Activated T-cell treated with anti-CD3 and anti-CD28 coated beads for 48 hours (primary cell): ENCODE measurements at regions not wholly inside any gene's neighbourhood (a gene's known extent, or its start where the extent isn't known, plus 50 kb on each side); places are given as distances from the start of the nearest gene placed in this dataset.

Source experiments
- DNase-seq: peaks from one replicate; pipeline ENCODE4 v3.0.0-alpha.2; 2020; ENCODE audit warnings: low read depth

- no peak for DNase-seq
Observed at GRCh38 chr10:128859738-128860386, 607.2 kb upstream of the MGMT start.

DNA sequence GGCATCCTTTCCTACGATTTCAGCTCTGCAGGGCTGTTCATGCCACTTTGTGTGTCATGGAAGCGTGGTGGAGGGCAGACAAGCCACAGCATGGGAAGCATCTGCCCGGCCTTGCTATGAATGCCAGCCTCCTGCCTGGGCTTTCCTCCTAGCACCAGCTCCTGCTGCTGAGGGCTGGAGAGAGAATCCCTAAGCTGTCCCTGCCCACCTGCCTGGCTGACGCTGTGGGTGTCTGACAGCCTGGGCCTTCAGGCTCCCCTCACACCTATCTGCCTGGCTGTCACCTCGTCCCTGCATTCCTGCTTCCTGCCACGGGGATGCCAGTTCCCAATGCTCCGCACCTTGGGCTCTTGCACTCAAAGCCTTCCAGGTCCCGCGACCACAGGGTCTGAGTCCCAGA lies 606.5 kb upstream of the MGMT start:
- no peak for DNase-seq

DNA sequence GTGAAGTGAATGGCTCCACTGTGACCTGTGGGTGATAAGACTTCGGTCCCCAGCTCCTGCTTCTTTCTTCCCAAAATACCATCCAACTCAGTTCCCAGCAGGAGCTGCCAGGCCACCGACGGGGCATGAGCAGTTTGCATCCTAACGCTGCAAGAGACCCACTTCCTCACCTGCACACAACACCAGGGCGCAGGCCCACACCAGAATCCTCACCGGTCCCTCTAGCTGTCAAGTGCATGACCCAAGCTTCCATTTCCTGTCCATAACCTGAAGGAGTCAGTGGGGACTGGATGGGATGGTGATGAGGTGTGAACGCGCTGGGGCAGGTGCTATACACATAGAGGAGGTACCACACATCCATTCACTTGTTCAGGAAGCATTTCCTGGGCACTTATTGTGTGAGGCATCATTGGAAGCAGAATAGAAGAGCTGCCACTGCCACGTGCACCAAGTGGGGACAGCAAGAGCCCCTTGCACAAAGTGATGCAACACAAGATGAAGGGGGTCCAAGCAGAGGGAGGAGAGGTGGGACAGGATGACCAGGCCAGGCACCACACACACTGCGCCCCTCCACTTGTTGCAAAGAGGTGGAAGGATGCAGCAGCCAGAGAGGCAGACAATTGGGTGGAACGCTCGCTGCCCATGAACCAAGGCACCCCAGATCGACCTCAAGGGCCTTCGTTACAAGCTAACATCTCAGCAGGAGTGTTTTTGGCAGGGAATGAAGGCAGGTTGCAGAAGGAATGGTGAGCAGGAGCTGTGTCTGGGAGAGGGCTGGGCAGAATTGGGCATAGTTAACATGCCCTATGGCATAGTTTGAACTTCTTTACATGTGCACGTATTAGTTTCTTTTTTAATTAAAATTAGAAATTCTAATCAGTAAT lies 605.8 kb upstream of the MGMT start:
- DNase-seq, result no peak

- no peak for DNase-seq
Observed at GRCh38 chr10:128863411-128863810, 603.6 kb upstream of the MGMT start.

DNA sequence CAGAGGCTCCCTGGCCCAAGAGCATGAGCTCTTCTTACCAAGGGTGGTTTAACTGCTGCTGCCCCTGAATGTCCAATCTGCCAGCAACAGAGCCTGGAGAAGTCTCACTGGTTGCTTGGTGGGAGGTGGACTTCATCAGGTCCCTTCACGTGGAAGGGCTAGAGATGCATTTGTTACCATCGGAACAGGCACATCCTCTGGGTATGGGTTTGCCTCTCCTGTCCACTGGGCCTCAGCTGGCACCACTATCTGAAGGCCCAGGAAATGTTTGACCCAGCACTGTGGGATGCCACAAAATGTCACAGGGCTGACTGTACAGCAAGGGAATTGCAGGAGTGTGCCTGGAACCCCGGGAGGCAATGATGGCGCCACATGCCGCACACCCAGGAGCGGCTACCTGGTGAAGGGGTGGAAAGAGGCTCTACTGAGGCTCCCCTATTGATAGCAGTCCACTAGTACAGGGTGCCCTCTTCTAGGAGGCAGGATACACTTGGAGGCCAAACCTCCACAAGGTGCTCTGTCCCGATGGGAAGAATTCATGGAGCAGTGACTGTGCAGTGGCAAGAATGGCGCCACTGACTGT lies 603.1 kb upstream of the MGMT start:
- no peak for DNase-seq

- no peak for DNase-seq
Observed at GRCh38 chr10:128864554-128865295, 602.3 kb upstream of the MGMT start.

DNA sequence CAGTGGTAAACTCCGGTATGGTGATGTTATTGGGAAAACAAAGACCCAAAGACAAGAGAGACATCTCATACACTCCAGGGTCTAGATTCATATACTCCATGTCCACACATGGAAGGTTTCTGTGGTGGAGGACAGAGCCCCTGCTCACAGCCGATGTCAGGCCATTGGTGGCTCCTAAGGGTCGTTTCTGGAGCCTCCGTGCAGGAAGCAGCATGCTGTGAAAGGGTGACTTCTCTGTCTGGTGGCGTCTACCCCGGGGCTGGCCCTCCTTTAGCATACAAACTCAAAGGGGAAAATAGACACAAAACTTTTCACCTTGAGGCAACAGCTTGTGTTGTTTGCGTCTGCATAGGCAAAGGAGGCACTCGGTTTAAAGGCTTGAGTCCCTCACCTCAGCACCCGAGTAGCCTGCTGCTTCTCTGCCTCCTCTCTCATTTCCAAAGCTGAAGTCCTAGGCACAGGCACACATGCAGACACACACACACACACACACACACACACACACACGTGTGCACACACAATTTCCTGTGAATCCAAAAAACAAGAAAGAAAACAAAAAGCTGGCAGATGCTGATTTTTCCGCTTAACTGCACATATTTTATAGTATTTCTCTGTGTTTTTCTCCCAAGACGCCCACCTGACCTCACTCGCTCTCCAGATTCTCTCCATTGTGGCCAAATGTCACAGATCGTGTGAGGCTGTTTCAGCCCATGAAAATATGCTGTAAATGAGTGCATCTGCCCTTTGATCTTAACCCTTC lies 601.4 kb upstream of the MGMT start:
- no peak for DNase-seq

GRCh38 chr10:128866551-128866950 lies 600.5 kb upstream of the MGMT start:
- no peak for DNase-seq

- no peak for DNase-seq
Observed at GRCh38 chr10:128867210-128867609, 599.8 kb upstream of the MGMT start.

- no peak for DNase-seq
Observed at GRCh38 chr10:128867819-128868218, 599.2 kb upstream of the MGMT start.

- no peak for DNase-seq
Observed at GRCh38 chr10:128868481-128868880, 598.6 kb upstream of the MGMT start.

DNA sequence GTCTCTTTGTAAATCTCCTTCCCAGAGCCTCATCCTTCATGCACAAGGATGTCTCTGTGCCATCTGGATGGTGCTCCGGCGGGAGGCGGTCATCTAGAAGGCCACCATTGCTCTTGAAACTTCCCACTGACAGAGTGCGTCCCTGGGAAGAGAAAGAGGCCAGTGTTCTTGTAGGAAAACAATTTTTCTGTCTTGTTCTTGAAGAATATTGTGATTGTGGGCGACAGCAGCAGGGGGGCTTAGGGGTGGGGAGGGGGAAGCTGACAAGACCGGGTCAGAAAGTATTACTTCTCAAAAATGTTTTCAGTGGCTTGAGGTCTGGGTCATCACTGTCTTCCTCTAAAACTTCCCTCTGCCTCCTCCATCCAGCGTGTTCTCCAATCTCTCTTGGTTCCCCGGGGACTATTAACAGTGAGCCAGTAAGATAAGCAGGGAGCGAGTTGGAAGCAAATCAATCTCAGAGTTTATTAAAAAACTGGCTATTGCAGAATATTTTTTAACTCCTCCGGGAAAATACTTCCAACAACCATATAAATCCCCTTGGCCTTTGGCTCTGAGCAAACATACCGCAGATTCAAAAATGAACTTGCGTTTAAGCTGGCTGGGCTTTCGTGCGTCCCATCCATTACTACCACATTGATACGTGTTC lies 597.8 kb upstream of the MGMT start:
- DNase-seq, result no peak

DNA sequence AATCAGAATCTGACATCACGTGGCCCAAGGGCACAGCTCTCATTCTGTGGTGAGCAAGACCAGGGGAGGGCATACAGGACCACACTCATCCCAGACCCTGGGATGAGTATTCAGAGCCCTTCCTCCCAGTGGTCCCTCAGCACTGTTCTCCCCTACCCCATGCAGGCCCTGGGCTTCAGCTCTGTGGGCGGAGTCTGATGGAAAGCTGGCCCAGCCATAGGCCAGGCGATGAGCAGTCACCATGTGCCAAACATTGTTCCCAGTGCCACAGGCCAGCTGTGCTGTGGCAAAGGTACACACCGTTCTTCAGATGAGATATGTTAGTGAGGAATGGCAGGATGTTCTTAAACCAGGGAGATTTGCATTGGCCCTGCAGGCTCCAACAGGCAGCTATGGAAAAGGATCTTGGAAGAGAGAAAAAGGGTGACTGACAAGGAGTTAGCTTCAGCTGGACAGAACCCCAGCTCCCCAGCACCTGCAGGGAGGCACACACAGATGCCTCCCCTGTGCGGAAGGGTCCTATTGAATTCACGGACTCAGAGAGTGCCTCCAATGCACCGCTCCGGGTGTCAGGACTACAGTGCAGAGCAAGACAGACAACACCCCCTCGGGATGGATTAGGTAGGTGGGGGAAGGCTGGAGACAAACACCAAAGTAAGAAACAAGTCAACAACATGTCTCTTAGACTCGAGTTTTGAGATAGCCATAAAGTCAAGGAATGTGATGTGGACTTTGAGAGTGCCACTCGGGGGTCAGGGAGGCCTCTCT lies 596.0 kb upstream of the MGMT start:
- DNase-seq, result no peak

DNA sequence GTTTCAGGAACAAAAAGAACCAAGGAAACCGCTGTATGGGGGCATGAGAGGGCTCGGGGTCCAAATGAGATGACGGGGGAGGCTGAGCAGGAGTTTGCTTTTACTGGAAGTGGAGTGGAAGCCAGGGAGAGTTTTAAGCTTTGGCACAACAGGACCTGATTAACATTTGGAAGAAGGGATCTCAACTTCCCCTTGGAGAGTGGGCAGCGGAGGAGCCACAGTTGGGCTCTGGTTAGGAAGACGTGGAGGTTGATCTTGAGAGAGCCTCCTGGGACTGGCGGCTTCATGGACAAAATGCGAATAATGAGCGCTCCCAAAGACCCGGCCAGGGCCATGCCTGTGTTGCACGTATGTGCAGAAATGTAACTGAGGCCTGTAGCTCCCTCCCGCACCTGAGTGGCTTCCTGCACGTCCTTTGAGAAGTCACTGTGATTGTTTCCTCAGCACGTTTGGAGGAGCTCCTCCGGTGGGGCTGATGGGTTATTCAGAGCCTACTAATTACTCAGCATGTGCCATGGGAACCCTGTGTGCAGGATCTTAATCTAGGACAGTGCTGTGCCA lies 595.3 kb upstream of the MGMT start:
- no peak for DNase-seq

DNA sequence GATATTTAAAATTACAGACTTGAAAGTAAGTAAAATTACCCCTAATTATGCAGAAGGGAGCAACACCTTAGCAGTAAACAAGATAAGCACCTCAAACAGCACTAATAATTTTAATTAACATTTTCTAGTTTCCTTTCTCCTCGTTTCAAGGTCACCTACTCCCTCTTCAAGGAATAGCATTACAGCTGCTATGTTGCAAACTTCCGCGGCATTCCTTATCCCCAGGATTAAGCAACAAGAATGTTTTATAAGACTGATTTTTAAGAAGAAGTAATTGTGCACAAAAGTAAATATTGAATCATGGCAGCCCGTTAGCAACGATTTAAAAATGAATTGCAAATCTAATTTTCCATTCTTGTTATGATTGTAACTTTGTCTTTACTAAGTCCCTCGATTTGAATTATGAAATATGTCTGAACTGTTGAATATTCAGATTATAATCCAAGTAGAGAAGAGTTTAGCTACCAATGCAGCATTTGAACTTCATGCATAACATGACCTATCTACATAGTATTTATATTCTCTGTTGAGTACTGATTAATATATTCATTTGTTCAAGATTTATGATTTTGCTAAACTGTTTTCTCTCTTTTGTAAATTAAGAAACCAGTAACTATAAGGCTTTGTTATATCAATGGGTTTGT lies 593.5 kb upstream of the MGMT start:
- no peak for DNase-seq

GRCh38 chr10:128874331-128874730 lies 592.7 kb upstream of the MGMT start:
- no peak for DNase-seq

- no peak for DNase-seq
Observed at GRCh38 chr10:128875030-128875744, 591.9 kb upstream of the MGMT start.

- no peak for DNase-seq
Observed at GRCh38 chr10:128875956-128876736, 590.9 kb upstream of the MGMT start.
